GM12878 (cell line): ENCODE measurements at regions not wholly inside any gene's neighbourhood (a gene's known extent, or its start where the extent isn't known, plus 50 kb on each side); places are given as distances from the start of the nearest gene placed in this dataset.

Experiments used
- CEBPB ChIP-seq, 2 experiments: fragments of 150-350 bp in 1 of 2; IDR thresholded peaks; 2 replicates each; pipeline ENCODE4 v1.6.1; 2012 to 2014; ENCODE audit warnings: low read depth in 2 of 2, low read length in 2 of 2, borderline replicate concordance in 1 of 2, inconsistent platforms in 1 of 2
- HDGF ChIP-seq: fragments of 450-650 bp; IDR thresholded peaks from 2 replicates; pipeline ENCODE4 v1.6.1; 2016; ENCODE audit warnings: antibody characterized with exemption
- NR2C2 ChIP-seq: IDR thresholded peaks from 2 replicates; pipeline ENCODE4 v1.6.1; 2011; ENCODE audit warnings: borderline replicate concordance, low read depth; ENCODE audit not compliant: control insufficient read depth, insufficient read length
- POLR2AphosphoS5 ChIP-seq: IDR thresholded peaks from 2 replicates; pipeline ENCODE4 v1.6.1; 2011; ENCODE audit warnings: mild to moderate bottlenecking, low read length, inconsistent platforms
- SMC3 ChIP-seq: IDR thresholded peaks from 2 replicates; pipeline ENCODE4 v1.6.1; 2011; ENCODE audit warnings: low read length, improper control_type of control experiment, borderline replicate concordance
- SPI1 ChIP-seq: IDR thresholded peaks from 2 replicates; pipeline ENCODE4 v1.6.1; 2011; ENCODE audit warnings: low read depth, mild to moderate bottlenecking, low read length, moderate library complexity, borderline replicate concordance; ENCODE audit not compliant: insufficient read depth
- TBL1XR1 ChIP-seq: IDR thresholded peaks from 2 replicates; pipeline ENCODE4 v1.6.1; 2012; ENCODE audit warnings: low read depth, low read length, improper control_type of control experiment
- TF ChIP-seq, protein P1 (sequence below), 3 experiments: IDR thresholded peaks in 2 of 3; conservative IDR thresholded peaks in 1 of 3; 2 replicates each; pipeline ENCODE4 v1.5.1; 2011; ENCODE audit warnings: low read depth in 3 of 3, low read length in 3 of 3, mild to moderate bottlenecking in 3 of 3, control low read depth in 2 of 3, moderate library complexity in 2 of 3, inconsistent platforms in 1 of 3, mixed read lengths in 1 of 3; ENCODE audit not compliant: control insufficient read depth in 2 of 3, insufficient read depth in 1 of 3; ENCODE audit errors: extremely low read depth in 1 of 3

- no peak for TF ChIP-seq POLR2AphosphoS5
- TF ChIP-seq, protein P1, sequence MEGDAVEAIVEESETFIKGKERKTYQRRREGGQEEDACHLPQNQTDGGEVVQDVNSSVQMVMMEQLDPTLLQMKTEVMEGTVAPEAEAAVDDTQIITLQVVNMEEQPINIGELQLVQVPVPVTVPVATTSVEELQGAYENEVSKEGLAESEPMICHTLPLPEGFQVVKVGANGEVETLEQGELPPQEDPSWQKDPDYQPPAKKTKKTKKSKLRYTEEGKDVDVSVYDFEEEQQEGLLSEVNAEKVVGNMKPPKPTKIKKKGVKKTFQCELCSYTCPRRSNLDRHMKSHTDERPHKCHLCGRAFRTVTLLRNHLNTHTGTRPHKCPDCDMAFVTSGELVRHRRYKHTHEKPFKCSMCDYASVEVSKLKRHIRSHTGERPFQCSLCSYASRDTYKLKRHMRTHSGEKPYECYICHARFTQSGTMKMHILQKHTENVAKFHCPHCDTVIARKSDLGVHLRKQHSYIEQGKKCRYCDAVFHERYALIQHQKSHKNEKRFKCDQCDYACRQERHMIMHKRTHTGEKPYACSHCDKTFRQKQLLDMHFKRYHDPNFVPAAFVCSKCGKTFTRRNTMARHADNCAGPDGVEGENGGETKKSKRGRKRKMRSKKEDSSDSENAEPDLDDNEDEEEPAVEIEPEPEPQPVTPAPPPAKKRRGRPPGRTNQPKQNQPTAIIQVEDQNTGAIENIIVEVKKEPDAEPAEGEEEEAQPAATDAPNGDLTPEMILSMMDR (IDR thresholded peaks at IDR 0.05 in 2 of 3, conservative IDR thresholded peaks at IDR 0.05 in 1 of 3; ENCODE audit: control insufficient read depth in 2 of 3, extremely low read depth in 1 of 3, insufficient read depth in 1 of 3, low read depth in 3 of 3, low read length in 3 of 3), result no peak
- no peak for TF ChIP-seq CEBPB (IDR thresholded peaks at IDR 0.05; ENCODE audit: borderline replicate concordance in 1 of 2, low read depth in 2 of 2, low read length in 2 of 2)
- no peak for TF ChIP-seq SPI1
- TF ChIP-seq NR2C2, result no peak
- TF ChIP-seq HDGF, result no peak
- no peak for TF ChIP-seq SMC3
- no peak for TF ChIP-seq TBL1XR1
Measured at GRCh38 chr15:81786776-81787175, 259.0 kb downstream of the MEX3B start.
